Stimulated activated naive CD8-positive, alpha-beta T cell treated with anti-CD3 and anti-CD28 coated beads, Interleukin-15, Interleukin-2, amounts not matched to agents 100 U/mL and 50 U/mL, for 24 hours (primary cell): ENCODE measurements at regions not wholly inside any gene's neighbourhood (a gene's known extent, or its start where the extent isn't known, plus 50 kb on each side); places are given as distances from the start of the nearest gene placed in this dataset.

Source experiments
- ATAC-seq: fragments of 150-1000 bp; cut with Tn5 transposase; one replicate; pipeline ENCODE4 v1.10.0; 2021
- DNase-seq: peaks from one replicate; pipeline ENCODE4 v3.0.0; 2021

DNA sequence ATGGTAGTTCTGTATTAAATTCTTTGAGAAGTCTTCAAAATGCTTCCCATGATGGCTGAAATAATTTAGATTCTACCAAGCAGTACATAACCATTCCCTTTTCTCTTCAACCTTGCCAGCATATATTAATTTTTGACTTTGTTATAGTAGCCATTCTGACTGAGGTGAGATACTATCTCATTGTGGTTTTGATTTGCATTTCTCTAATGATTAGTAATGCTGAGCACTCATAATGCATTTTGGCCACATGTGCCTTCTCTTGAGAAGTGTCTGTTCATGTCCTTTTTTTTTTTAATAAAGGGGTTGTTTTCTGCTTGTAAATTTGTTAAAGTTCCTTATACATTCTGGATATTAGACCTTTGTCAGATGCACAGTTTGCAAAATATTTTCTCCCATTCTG is 173.9 kb downstream of the CALCRL start:
- ATAC-seq (no peak), DNase-seq (no peak)

DNA sequence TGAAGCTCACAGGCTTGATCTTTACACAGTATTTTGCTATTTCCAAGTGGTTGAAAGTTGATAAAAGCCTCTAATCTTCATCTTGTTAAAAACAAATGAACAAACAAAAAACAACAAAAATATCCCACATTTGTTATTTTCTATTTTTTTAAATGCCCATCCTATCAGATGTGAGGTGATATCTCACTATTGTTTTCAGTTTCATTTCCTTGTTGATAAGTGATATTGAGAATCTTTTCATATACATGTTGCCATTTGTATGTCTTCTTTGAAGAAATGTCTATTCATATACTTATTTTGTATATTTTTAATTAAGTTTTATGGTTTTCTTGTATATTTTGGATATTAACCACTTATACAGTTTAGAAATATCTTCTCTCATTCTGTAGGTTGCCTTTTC is 175.8 kb downstream of the CALCRL start:
- ATAC-seq (no peak), DNase-seq (no peak)

DNA sequence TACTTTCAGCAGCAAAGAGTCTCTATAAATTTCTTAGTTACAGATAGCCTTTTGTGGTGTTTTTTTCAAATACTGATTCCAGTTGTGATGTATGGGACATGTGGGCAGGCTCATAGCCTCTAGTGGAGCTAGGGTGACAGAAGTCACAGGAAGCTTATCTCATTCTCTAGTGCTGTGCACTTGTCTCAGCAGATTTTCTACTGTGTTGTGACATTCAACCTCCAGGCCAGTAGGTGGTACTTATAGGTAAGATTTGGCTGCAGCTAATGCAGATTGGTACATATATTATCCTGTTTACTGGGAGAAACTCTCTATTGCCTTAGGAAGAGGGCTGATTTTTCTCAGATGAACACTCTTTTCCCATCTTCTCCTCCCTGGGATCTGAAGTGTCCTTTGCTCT is 176.2 kb downstream of the CALCRL start:
- DNase-seq (no peak), ATAC-seq (no peak)

DNA sequence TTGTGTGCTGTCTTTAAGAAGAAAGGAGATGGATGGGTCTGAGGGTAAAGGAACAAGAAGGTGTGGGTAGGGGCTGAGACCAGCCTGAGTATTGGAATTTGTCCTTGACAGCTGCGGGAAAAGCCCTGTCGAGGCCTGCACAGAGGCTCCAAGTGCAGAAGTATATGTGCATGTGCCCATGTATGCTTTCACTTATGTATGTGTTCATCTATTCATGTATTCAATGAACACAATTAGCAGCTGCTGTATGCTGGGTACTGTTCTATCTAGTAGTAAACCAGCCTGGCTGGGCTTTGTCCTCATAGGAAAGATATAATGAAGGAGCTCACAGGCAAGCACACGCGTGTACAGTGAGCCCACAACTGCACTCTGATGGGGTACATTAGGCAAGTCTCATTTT is 181.4 kb downstream of the CALCRL start:
- DNase-seq (no peak), ATAC-seq (no peak)

DNA sequence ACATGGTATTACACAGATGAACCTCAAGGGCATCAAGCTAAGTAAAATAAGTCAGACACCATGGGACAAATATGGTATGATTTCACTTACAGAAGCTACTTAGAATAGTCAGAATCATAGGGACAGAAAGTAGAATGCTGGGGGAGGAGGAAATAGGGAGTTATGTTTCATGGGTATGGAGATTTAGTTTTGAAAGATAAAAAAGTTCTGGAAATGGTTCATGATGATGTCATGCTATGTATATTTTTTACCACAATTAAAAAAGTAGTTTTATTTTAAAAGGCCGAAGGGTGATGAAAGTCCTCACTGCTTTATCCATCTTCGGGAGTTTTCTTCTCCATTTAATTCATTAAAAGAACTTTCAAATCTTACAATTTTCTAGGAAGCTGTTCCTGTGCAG is 181.9 kb downstream of the CALCRL start:
- DNase-seq, result no peak
- no peak for ATAC-seq

DNA sequence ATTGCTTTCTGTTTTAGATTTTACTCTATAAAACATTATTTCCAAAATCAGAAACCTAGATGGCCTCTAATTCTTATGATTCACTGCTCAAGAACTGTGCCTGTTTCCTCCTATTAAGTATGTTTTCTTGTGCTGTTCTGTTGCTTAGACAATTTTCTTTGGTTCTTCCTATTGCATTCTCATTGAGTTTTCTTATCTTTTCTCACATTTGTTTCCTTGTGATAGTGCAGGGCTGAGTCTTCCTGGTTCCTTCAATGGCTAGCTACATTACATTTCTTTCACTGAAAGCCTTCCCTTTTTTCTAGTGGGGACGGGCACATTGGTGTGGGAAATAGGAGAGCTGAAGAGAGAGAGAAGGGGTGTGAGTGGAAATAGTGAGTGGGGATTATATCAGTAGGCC is 183.4 kb downstream of the CALCRL start:
- DNase-seq (no peak), ATAC-seq (no peak)

DNA sequence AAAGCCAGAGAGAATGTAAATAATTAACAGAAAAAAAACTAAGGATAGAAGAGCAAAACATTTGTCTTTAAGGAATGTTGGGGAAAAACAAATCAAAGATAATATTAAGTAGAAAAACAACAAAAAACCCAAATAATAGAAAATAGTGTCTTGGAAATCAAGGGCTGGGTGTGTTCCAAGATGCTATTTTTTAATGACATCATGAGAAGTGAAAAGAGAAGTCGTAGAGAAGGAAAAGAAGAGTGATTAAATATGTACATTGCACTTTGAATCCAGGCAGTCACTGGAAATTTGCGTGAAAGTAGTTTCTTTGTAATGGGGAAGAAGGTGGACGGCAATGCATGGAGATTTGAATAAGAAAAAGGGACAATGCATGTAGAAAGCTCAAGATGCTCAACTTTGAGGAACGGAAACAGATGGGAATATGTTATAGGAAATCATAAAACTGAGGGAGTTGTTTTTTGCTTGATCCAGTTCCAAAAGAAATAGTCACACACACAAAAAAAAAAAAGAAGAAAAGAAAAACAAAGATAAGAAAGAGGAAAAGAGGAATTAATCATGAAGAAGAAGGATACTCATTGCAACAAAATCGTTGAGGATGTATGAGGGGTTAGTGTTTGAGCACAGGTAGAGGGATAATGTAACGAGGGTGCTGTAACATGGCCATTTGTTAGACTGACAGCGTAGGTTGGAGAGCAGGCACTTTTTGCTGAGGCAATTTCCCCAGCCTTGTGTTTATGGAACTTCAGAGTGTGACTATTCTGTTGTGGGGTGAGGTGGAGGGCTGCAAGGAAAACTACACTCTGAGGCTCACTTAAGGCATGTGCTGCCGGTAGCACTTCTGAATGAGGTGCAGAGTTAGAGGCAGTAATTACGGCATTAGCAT is 184.1 kb downstream of the CALCRL start:
- DNase-seq (no peak), ATAC-seq (no peak)

DNA sequence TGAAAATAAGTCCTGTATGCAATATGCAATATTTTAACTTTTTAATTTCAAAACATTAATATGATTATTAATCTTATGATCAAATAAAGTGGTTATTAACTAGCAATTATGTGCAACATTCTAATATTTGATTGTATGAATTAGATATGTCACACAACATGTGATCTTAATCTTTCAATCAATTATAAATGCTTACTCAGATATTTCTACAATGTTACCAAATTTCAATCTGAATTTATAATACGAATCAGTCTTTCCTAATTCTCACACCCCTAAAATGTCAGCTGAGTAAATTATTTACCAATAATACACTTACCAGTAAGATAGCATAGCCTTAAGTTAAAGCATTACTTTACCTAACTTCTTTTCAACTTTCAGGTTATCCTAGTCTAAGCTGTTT is 186.3 kb downstream of the CALCRL start:
- ATAC-seq, result no peak
- no peak for DNase-seq

DNA sequence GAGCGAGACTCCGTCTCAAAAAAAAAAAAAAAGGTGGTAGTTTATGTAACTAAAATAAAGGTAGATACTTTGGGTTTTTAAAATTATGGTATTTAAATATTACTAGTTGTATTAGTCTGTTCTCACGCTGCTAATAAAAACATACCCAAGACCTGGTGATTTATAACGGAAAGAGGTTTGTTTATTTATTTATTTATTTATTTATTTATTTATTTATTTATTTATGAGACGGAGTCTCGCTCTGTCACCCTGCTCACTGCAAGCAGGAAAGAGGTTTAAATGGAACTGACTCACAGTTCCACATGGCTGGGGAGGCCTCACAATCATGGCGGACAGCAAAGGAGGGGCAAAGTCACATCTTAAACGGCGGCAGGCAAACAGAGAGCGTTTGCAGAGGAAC is 196.0 kb downstream of the CALCRL start:
- no peak for DNase-seq

DNA sequence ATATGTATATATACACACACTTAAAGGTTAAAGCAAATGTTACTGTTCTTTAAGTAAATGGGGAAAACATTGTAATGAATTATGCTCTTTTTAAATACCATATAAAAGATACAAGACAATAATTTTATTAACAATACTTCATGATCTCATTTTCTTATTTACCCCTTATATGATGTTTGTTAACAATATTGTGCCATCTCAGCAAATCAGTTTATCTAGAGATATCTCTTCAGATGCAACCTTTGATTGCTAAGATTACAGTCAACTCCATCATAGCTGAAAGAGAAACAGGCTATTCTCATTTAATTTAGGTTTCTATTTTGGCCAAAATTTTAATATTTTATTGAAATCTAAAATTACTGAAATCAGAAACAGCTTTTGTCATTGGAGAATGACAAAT is 197.9 kb downstream of the CALCRL start:
- no peak for DNase-seq
- ATAC-seq, result no peak

More for the DNA sequence above, 196.0 kb downstream of the CALCRL start:
- no peak for ATAC-seq

DNA sequence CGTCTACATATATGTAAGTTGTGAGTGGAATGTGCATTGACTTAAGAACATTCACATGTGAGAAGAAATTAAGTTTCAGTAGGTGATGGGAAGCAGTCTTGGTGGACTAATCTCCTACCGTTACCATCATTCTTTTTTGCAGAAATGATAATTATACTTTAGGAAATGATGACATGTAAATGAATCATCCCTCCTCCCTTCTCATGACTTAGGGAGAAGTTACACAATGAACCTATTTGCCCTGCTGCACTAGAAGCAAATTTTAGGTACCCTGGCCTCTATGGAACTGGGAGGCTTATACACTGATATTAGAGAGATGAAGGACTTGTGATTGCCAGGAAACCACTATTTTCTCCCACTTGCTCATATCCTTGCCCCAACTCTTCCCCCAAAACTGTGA is 214.2 kb downstream of the CALCRL start:
- DNase-seq (no peak), ATAC-seq (no peak)

DNA sequence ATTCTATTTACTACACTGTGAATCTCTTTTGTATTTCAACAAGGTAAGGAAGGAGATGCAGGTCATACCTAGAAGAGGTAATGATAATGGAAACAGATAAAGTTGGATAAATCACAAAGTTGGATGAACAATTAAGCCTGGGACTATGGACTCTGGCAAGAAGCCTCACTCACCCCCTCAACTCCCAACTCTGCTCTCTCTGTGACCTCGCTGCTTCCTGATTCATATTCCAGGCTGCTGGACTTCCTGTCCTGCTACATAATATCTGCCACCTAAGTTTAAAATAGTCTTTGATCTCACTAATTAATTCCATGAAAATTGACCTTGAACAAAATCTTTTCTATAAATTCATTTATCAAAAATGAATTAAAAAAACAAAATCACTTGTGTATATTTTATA is 215.3 kb downstream of the CALCRL start:
- ATAC-seq (no peak), DNase-seq (no peak)

DNA sequence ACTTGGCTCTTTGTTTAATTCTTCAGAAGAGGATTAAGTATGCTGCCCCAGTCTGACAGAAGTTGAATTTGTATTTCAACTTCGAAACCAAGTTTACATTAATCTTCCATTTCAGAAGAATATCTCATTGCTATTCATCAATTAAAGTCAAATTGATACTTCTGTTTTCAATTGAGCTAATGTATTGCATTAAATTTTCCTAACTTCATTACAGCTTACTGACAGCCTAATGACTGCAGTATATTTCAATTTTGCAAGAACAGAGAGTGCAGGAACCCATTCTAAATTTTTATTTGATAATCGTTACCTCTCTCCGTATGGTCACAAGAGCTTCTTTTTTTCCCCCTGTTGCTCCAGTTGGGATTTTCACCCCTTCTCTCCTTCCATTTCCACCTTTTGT is 218.0 kb downstream of the CALCRL start:
- DNase-seq, result no peak
- no peak for ATAC-seq

DNA sequence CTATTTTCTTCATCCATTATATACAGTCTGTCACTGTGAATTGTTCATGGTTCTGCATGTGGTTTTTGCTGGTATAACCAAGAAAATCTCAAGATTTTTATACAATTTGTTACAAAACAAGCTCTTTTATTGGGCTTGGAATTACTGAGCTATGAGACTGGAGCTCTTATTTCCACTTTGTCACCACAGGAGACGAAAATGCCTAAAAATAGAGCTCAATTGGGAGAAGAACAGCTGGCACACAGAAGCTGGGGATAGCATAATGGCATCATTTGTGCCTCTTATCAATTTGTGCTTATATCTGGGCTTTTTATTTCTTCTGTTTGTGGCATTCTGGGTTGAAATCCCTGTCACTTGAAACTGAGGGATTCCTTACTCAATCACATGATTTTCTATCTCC is 219.1 kb downstream of the CALCRL start:
- ATAC-seq (no peak), DNase-seq (no peak)

DNA sequence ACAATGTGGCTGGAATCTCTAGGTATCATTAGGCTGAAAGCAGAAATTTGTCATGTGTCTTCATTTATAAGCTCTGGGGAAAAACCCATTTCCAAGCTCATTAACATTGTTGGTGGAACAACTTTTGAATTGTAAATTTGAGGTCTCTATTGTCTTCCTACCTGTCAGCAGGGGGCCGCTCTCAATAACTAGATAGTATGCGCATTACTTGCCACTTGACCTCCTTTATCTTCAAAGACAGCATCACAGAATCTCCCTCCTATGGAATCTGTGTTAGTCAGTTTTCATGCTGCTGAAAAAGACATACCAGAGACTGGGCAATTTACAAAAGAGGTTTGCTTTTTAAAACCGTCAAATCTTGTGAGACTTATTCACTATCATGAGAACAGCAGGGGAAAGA is 223.1 kb downstream of the CALCRL start:
- ATAC-seq (no peak), DNase-seq (no peak)

DNA sequence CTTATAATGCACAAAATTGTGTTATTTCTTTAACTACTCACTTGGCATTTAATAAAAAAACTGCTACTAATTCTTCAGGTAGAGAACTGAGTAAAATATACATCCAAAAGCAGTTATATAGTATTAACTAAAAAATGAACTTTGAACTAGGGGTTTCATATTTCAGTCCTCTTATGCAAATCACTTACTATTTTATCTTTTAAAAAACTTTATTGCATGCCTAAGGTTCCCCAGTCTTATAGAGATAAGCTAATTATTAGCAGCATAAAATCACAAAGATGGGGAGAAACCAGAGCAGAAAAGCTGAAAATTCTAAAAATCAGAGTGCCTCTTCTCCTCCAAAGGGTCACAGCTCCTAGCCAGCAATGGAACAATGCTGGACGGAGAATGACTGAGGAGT is 228.0 kb downstream of the CALCRL start:
- no peak for DNase-seq
- no peak for ATAC-seq

DNA sequence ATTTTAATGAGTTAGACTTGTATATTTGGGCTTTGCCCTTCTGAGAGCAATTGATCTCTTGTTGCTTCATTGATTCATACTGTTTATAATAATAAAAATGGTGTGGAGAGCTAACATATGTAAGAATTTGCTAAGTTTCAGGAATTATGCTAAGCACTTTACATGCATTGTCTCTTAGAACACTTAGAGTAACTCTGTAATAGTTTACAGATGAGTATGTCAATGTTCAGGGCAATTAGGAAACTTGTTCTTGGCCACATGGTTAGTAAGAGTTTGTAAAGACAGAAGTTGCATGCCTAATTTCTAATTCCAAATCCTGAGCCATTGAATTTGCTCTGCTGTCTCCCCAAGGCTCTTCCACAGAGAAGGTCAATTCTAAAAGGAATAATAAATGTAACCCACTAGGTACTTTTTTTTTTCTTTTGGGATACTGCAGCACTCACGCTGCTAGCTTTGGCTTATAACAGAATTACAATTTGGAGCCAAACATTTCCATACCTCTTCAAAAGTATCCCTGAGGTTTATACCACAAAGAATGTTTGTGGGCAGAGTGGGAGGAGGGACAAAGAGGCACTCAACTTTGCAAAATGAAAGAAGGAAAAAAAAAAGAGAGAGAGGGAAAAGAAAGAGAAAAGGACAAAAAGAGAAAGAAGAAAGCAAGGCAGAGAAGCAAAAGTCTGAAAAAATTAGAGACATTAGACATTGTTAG is 232.4 kb downstream of the CALCRL start:
- no peak for ATAC-seq
- no peak for DNase-seq

DNA sequence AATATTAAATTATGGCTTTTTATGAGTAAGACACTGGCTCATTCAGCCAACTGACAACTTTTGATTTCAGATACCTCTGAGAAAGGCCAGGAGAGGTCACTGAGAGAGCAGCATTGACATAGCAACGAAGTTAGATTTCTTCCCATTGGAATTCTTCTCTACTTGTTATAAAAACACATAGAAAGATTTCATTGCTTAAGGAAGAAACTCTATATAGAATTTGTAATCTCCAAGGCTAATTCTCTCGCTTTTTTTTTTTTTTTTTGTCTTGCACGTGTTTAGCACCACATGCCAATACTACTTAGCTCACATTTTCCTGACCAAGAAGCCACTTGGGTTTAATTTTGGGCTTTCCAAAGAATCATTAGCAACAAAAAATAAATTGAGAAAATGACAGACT is 233.7 kb downstream of the CALCRL start:
- ATAC-seq (no peak), DNase-seq (no peak)

DNA sequence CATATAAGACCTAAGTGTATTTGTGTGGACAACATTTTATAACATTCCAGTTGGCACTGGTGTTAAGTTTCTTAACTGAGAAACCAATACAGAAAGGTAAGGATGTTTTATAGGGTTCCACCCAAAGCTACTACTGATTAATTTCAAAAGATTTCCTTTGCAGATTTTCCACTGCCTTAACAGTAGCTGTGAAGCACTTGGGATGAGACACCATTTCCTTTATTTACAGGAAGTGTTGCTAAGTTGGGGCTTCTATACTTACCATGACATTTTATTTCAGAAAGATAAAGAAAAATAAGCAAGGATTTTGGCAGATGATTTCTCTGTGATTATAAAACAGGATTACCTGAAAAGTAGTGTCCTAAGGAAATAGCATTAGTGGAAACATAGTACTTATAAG is 234.3 kb downstream of the CALCRL start:
- no peak for DNase-seq
- no peak for ATAC-seq

DNA sequence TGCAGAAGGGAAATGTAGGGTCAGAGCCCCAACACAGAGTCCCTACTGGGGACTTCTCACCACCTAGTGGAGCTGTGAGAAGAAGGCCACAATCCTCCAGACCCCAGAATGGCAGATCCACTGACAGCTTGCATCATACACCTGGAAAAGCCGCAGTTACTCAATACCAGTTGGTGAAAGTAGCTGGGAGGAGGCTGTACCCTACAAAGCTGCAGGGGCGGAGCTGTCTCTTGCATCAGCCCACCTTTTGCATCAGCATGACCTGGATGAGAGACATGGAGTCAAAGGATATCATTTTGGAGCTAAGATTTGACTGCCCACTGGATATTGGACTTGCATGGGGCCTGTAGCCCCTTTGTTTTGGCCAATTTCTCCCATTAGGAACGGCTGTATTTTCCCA is 237.3 kb downstream of the CALCRL start:
- no peak for ATAC-seq
- no peak for DNase-seq

DNA sequence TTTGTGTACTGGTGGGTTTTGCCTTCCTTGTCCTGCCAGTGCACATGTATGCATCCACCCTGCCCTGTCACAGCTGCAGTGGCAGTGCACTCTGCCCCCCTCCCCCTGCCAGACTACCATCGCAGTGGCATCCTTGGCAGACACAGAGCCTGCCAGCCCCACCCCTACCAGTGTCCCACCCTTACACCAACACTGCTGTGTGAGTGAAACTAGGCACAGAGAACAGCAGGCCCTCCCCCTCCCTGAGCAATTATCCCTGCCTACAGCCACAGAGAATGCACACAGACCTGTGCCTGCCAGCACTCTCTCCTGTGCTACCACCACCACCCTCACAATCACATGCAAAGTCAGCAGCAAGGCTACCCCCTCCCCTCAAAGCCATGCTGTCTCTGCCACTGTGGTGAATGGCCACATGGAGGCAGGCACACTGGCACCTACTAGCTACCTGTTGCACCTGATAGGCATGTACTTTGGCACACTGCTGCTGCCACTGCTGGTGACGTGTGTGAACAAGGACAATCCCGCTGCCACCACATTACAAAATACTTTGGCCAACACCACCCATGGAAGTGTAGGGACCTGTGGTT is 239.8 kb downstream of the CALCRL start:
- ATAC-seq (peak; percentile 28), DNase-seq (no peak)

DNA sequence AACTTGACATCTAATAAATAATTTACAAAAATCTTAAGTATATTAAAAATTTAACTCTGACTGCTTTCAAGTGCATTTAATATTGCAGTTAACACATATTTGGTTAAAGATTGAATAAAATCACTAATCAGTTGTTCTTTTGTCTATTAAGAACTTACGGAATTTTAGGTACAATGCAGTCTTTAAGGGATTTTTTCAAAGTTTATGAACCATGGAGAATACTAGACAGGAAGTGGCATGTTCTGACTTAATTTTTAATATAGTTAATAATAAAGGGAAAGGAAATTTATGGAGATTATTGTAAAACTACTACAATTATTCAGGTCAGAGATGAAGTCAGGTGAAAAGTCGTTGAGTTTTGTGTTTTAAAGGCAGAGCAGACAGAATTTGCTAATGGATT is 240.9 kb downstream of the CALCRL start:
- DNase-seq (no peak), ATAC-seq (no peak)

DNA sequence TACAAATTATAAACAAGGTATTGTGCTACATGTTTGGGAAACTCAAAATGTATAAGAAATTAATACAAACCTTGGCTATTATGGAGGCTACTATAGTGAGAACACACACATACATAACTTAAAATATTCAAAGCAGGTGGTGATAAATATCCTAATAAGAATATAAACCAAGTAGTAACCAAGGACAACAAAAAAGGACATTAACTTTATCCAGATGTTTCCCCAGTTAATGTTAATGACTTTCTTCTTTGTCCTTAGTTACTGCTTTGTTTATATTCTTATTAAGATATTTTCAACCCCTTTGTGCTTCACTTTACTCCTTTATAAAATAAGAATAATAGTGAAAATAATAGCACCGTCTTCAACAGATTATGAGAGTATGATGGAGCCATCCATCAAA is 241.6 kb downstream of the CALCRL start:
- ATAC-seq, result no peak

DNA sequence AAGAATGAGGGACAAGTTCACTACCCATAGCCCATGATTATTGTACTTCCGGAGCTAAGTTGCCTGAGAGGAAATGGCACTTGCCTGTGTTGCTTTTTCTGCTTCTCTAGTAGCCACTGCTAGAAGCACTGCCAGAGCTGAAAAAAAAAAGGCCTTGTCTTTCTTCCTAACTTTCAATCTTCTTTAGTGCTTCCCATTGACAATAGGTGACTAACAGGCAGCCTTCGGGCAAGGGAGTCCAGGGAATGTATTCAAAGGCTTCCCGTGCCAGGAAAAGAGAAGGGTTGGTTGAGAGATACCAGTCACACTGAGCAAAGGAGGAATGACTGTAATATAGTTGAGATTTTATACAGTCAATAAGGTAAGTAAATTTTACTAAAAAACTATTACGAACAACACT is 242.0 kb downstream of the CALCRL start:
- no peak for ATAC-seq

More for the DNA sequence above, 241.6 kb downstream of the CALCRL start:
- DNase-seq, result no peak

More for the DNA sequence above, 242.0 kb downstream of the CALCRL start:
- no peak for DNase-seq
